LNCAP (cell line): ENCODE measurements at regions not wholly inside any gene's neighbourhood (a gene's known extent, or its start where the extent isn't known, plus 50 kb on each side); places are given as distances from the start of the nearest gene placed in this dataset.
A peak's percentile ranks its signal among the peaks of the same experiment; 100 is the strongest.

ENCODE experiments used
- TF ChIP-seq, protein P1 (sequence below): fragments of 450-650 bp; IDR thresholded peaks from 2 replicates; pipeline ENCODE4 v1.5.1; 2017; ENCODE audit warnings: mild to moderate bottlenecking

DNA sequence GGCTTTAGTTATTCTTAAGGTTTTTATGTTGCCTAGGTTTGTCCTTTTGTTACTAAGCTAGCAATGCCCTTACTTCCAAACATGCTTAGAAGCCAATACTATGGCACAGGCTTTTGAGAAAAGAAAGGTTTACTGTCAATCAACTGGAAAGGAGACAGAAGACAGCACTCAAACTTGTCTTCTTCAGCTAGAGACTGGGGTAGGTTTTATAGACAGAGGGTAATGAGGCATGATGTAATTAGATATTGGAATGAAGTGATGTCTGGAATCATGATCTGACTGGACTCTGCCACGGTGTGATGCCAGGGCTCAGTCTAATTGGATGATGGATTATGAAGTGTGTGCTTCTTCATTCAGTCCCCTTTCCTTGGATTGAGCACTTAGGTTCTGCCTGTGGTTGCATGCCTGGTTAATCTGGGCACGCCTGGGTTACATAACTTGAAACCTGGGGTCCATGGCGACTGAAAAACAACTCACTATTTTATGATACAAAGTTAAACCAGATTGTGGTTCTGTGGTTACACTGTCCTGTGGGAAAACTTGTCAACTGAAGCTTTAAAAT is 625.8 kb downstream of the BRINP3 start:
- TF ChIP-seq, protein P1, sequence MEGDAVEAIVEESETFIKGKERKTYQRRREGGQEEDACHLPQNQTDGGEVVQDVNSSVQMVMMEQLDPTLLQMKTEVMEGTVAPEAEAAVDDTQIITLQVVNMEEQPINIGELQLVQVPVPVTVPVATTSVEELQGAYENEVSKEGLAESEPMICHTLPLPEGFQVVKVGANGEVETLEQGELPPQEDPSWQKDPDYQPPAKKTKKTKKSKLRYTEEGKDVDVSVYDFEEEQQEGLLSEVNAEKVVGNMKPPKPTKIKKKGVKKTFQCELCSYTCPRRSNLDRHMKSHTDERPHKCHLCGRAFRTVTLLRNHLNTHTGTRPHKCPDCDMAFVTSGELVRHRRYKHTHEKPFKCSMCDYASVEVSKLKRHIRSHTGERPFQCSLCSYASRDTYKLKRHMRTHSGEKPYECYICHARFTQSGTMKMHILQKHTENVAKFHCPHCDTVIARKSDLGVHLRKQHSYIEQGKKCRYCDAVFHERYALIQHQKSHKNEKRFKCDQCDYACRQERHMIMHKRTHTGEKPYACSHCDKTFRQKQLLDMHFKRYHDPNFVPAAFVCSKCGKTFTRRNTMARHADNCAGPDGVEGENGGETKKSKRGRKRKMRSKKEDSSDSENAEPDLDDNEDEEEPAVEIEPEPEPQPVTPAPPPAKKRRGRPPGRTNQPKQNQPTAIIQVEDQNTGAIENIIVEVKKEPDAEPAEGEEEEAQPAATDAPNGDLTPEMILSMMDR = no peak

DNA sequence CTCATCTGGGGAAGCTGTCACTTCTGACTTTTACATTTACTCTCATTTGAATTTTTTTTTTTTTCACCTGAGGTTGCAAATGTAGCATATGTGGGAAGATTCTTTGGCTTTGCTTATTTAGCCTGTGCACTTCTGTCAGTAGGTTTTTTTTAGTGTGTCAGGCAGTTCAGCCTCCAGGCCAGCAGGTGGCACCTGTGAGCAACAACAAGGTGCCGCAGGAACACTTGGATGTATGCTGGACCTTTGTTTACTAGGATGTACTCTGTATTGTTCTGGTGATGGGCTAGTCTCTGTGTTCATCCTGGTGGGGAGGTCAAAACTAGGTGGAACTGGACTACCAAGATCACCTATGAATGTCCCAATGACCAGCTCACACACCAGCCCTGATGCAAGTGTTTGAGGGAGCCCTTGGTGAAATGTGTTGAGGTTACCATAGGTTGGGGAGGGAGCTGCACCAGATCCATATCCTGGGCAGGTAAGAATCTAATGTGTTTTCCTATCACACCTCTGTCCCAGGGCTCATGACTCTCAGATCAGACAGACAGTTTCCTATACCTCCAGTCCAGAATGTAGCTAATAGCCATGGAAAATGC is 618.2 kb downstream of the BRINP3 start:
- TF ChIP-seq, protein P1 = peak; percentile 92

DNA sequence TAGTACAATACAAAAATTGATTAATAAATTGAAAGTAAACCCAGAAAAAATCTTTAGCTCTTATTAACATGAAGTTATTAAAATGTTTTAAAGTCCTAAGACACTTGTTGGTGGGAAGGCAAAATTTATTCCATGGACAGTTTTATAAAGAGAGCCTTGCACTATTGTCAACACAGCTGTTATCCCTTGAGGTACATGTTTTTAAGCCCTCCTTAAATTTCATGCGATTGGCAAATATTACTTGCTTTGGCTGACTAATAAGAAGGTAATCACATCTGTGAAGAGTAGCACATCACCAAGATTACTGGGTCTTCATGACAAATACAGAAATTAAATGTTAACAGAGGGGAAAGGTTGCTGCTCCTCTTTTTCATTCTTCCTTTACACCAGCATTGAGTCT is 611.1 kb downstream of the BRINP3 start:
- TF ChIP-seq, protein P1 = no peak

DNA sequence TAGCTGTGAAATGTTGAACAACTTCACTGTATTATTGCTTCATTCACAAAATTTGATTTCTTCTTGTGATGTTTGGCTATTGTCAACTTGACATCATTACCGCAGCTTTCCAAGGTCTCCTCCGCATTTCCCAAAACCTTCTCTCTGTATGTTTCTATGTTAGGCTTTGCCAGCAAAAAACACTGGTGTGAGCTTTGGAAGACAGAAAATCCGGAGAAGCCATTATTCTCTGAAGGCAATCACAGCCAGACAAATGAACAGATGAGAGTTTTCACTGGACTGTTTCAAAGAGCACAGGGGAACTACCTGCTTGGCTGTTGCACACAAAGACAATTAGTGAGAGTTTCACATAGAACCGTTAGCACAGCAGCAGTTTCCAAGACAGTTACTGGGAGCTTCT is 609.6 kb downstream of the BRINP3 start:
- TF ChIP-seq, protein P1 = no peak

DNA sequence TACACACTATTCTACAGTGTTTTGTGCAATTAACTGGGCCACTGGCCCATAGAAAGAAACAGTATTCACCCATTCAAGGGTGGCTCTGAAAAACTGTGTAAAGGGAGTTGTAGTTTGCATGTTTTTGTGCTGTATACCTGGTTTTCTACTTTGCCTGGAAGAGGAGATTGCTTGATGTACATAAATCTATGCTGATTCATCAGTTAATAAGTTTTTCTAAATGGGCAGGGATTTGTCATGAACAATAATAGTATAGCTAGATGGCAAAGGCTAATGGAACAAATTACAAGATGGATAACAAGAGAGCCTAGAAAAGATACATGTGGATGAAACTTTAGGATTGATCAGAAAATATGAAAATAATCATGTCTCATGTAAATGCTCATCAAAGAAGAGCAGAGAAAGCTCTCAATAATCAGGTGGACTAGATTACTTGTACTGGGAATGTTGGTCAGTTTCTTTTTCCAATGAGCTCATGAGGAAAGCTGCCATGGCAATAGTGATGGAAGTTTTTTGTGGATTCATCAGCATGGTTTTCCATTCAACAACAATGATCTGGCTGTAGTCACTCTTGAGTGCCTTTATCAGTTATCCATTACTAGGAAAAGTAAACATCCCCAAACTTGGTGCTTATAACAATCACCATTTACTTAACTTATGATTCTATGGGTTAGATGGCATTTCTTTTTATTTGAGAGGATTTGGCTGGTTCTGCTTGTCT is 602.8 kb downstream of the BRINP3 start:
- TF ChIP-seq, protein P1 = no peak

DNA sequence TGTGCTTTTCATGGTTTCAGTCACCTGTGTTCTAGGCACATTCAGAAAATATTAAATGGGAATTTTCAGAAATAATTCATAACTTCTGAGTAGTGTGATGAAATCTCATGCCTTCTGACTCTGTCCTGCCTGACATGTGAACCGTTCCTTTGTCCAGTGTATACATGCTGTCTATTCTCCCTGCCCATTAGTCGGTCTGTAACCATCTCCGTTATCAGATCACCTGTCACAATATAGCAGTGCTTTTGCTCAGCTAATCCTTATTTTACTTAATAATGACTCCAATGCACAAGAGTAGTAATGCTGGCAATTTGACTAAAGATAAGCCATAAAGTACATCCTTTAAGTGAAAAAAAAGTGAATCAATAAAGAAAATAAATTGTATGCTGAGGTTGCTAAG is 597.5 kb downstream of the BRINP3 start:
- TF ChIP-seq, protein P1 = no peak

DNA sequence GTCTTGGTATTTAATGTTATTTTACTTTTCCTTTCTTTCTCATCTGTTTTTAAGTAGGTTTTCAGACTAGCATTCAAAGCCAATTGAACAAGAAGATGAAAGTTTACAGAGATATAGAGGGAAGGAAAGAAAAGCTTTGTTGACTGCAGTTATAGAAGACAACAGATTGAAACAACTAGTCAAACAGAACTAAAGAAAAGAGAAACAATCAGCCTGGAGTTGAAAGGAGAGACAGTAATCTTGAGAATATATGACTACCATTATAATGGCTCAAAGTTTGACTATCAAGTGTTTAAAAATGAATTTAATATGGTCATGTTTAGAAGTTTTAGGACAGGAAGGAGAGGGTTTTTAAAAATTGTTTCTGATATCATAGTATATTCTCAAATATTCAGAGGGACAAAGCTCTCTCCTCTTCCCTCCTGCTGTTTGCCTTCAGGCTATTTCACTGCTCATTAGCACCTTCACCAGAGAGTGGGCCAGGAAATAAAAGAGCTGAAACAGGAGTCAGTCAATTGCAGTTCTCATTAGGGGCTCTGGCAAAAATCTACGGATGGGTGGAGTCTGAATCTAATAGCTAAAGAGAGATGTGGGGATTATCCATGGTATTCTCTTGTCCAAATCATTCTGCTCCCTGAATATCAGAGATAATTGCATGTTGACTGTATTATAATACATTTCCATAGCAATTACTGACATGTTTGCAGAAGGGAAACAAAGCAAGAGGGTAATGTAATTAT is 577.8 kb downstream of the BRINP3 start:
- TF ChIP-seq, protein P1 = no peak
